Right lobe of liver (tissue), 4 donors: ENCODE measurements at regions not wholly inside any gene's neighbourhood (a gene's known extent, or its start where the extent isn't known, plus 50 kb on each side); places are given as distances from the start of the nearest gene placed in this dataset.

Experiments used
- POLR2A ChIP-seq: fragments of 450-650 bp; IDR thresholded peaks from one replicate; pipeline ENCODE4 v1.6.1; 2017; ENCODE audit warnings: antibody characterized with exemption, mild to moderate bottlenecking
- TF ChIP-seq, protein P1 (sequence below), 4 donors: fragments of 200-600 bp in 3 of 4; fragments of 450-650 bp in 1 of 4; IDR thresholded peaks; one replicate each; pipeline versions ENCODE4 v1.5.1 to v1.8.0; 2016 to 2022; ENCODE audit warnings: antibody characterized with exemption in 4 of 4, mild to moderate bottlenecking in 2 of 4
- donor health status: DM: no; HTN: no; CAD: no.
- donor health status: DM: no; HTN: no; CAD: no.
- donor health status: DM: no; HTN: yes; CAD: no.

DNA sequence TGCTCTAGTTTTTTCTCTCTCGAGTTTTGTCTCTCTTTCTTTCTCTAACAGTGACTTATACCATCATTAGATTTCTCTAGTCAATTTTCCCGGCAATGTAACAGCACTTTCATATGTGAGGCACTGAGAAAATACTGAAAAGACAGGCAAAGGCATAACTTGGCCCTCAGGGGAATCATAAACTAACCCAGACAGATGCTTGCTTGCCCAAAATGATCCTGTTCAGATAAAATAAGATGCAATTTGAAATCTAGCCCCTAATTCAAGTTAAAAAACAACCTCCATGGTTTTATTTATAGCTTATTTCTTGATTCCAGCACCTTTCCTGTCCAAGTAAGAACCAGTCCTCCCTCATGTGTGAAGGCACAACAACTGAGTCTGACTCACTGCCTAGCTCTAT lies 294.6 kb downstream of the GAS1 start:
- TF ChIP-seq POLR2A, result no peak
- TF ChIP-seq, protein P1, sequence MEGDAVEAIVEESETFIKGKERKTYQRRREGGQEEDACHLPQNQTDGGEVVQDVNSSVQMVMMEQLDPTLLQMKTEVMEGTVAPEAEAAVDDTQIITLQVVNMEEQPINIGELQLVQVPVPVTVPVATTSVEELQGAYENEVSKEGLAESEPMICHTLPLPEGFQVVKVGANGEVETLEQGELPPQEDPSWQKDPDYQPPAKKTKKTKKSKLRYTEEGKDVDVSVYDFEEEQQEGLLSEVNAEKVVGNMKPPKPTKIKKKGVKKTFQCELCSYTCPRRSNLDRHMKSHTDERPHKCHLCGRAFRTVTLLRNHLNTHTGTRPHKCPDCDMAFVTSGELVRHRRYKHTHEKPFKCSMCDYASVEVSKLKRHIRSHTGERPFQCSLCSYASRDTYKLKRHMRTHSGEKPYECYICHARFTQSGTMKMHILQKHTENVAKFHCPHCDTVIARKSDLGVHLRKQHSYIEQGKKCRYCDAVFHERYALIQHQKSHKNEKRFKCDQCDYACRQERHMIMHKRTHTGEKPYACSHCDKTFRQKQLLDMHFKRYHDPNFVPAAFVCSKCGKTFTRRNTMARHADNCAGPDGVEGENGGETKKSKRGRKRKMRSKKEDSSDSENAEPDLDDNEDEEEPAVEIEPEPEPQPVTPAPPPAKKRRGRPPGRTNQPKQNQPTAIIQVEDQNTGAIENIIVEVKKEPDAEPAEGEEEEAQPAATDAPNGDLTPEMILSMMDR (IDR thresholded peaks at IDR 0.05), result no peak
